ENCODE measurements at regions not wholly inside any gene's neighbourhood (a gene's known extent, or its start where the extent isn't known, plus 50 kb on each side); places are given as distances from the start of the nearest gene placed in this dataset.

DNA sequence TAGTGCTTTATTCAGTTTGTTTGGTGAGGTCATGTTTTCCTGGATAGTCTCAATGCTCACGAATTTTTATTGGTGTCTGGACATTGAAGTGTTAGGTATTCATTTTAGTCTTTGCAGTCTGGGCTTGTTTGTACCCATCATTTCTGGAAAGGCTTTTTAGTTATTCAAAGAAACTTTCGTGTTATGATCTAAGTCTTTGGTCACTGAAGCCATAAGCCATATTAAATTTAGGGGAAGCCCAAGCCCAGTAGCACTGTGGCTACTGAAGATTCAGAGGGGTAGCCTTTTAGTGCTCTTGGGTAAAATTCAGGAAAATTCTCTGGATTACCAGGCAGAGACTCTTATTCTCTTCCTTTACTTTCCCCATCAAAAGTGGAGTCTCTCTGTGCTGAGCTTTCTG, 56.2 kb upstream of the PEX5L start:
- DNase-seq (ENCODE audit: low read depth): no peak
- H3K4me3 ChIP-seq (ENCODE audit: low read depth, low read length): no peak overlapping the region
- TF ChIP-seq, protein P1, sequence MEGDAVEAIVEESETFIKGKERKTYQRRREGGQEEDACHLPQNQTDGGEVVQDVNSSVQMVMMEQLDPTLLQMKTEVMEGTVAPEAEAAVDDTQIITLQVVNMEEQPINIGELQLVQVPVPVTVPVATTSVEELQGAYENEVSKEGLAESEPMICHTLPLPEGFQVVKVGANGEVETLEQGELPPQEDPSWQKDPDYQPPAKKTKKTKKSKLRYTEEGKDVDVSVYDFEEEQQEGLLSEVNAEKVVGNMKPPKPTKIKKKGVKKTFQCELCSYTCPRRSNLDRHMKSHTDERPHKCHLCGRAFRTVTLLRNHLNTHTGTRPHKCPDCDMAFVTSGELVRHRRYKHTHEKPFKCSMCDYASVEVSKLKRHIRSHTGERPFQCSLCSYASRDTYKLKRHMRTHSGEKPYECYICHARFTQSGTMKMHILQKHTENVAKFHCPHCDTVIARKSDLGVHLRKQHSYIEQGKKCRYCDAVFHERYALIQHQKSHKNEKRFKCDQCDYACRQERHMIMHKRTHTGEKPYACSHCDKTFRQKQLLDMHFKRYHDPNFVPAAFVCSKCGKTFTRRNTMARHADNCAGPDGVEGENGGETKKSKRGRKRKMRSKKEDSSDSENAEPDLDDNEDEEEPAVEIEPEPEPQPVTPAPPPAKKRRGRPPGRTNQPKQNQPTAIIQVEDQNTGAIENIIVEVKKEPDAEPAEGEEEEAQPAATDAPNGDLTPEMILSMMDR (conservative IDR thresholded peaks at IDR 0.05; ENCODE audit: low read depth, low read length): no peak

GRCh38 chr3:180093535-180093934, 56.8 kb upstream of the PEX5L start:
- H3K4me3 ChIP-seq (ENCODE audit: low read depth, low read length): no peak overlapping the region
- no peak for DNase-seq (ENCODE audit: low read depth)
- TF ChIP-seq, protein P1 (conservative IDR thresholded peaks at IDR 0.05; ENCODE audit: low read depth, low read length): no peak

GRCh38 chr3:180097626-180098025, 60.9 kb upstream of the PEX5L start:
- no peak for DNase-seq (ENCODE audit: low read depth)
- TF ChIP-seq, protein P1 (conservative IDR thresholded peaks at IDR 0.05; ENCODE audit: low read depth, low read length): no peak
- no peak overlapping the region for H3K4me3 ChIP-seq (ENCODE audit: low read depth, low read length)

GRCh38 chr3:180102134-180102533, 65.4 kb upstream of the PEX5L start:
- DNase-seq (ENCODE audit: low read depth): no peak
- TF ChIP-seq, protein P1 (conservative IDR thresholded peaks at IDR 0.05; ENCODE audit: low read depth, low read length): no peak
- no peak overlapping the region for H3K4me3 ChIP-seq (ENCODE audit: low read depth, low read length)

- no peak overlapping the region for H3K4me3 ChIP-seq (ENCODE audit: low read depth, low read length)
- DNase-seq (ENCODE audit: low read depth): no peak
- TF ChIP-seq, protein P1 (conservative IDR thresholded peaks at IDR 0.05; ENCODE audit: low read depth, low read length): no peak
Observed at GRCh38 chr3:180102604-180103003, 65.9 kb upstream of the PEX5L start.

- no peak overlapping the region for H3K4me3 ChIP-seq (ENCODE audit: low read depth, low read length)
- TF ChIP-seq, protein P1 (conservative IDR thresholded peaks at IDR 0.05; ENCODE audit: low read depth, low read length): no peak
- DNase-seq (ENCODE audit: low read depth): no peak
Observed at GRCh38 chr3:180116203-180116602, 79.5 kb upstream of the PEX5L start.

- no peak overlapping the region for H3K4me3 ChIP-seq (ENCODE audit: low read depth, low read length)
- TF ChIP-seq, protein P1 (conservative IDR thresholded peaks at IDR 0.05; ENCODE audit: low read depth, low read length): no peak
- DNase-seq (ENCODE audit: low read depth): no peak
Observed at GRCh38 chr3:180116658-180117057, 79.9 kb upstream of the PEX5L start.
